Adrenal gland (tissue), 5 donors: ENCODE measurements at regions not wholly inside any gene's neighbourhood (a gene's known extent, or its start where the extent isn't known, plus 50 kb on each side); places are given as distances from the start of the nearest gene placed in this dataset.

Experiments
- CTCF ChIP-seq, 6 experiments: fragments of 450-650 bp in 4 of 6; fragments of 200-600 bp in 2 of 6; sonication (generic) in 1 of 6; IDR thresholded peaks; 1 replicate in 5 of 6; 2 replicates in 1 of 6; pipeline versions ENCODE4 v1.5.1 to v1.8.0; 2016 to 2021; ENCODE audit warnings: antibody characterized with exemption in 6 of 6, mild to moderate bottlenecking in 2 of 6, moderate library complexity in 1 of 6
- POLR2A ChIP-seq, 2 donors: fragments of 450-650 bp; IDR thresholded peaks; one replicate each; pipeline ENCODE4 v1.6.1; 2017; ENCODE audit warnings: antibody characterized with exemption in 2 of 2, mild to moderate bottlenecking in 2 of 2, moderate library complexity in 1 of 2
- donor health status: DM: no; HTN: no; CAD: no.

DNA sequence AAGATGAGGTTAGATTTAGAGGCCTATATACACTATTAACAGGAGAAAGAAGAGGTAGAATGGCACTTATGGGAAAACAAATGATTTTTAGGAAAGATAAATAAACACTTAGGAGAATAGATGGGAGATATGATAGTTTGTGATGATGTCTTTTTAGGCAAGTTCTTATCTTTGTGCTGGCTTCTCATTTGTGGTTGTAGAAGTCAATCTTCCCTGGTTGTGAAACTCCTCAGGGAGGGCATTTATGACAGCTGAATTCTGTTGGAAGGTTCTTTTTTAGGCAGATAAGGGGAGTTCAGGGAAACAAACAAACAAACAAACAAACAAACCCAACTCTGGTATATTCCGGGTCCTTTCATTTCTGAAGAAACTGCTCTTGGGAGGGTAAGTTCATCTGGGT, 311.8 kb downstream of the AEBP2 start:
- TF ChIP-seq POLR2A (IDR thresholded peaks at IDR 0.05) (no peak), CTCF (IDR thresholded peaks at IDR 0.05) (no peak)
